Spleen (tissue), 11 donors: ENCODE measurements at regions not wholly inside any gene's neighbourhood (a gene's known extent, or its start where the extent isn't known, plus 50 kb on each side); places are given as distances from the start of the nearest gene placed in this dataset.

Experiments used
- DNase-seq: peaks from one replicate; pipeline ENCODE4 v3.0.0-alpha.2; 2020
- H3K27ac ChIP-seq, 8 donors: fragments of 200-600 bp; sonication (generic) in 7 of 8; 1 replicate in 4 of 8; 2 replicates in 4 of 8; pipeline versions ENCODE4 v1.5.0 to v1.8.0; 2016 to 2021; ENCODE audit warnings: inconsistent platforms in 4 of 8, mild to moderate bottlenecking in 4 of 8, moderate library complexity in 1 of 8
- H3K27me3 ChIP-seq, 7 donors: fragments of 200-600 bp; sonication (generic) in 6 of 7; replicated peaks in 1 of 7; 1 replicate in 4 of 7; 2 replicates in 3 of 7; pipeline versions ENCODE4 v1.5.0 to v1.8.0; 2016 to 2021; ENCODE audit warnings: inconsistent platforms in 3 of 7, mild to moderate bottlenecking in 1 of 7
- H3K36me3 ChIP-seq, 6 donors: fragments of 200-600 bp; sonication (generic) in 5 of 6; 1 replicate in 4 of 6; 2 replicates in 2 of 6; pipeline versions ENCODE4 v1.5.0 to v1.8.0; 2016 to 2021; ENCODE audit warnings: inconsistent platforms in 2 of 6
- H3K4me1 ChIP-seq, 6 donors: fragments of 200-600 bp; sonication (generic) in 5 of 6; 1 replicate in 3 of 6; 2 replicates in 3 of 6; pipeline versions ENCODE4 v1.5.0 to v1.8.0; 2016 to 2021; ENCODE audit warnings: inconsistent platforms in 3 of 6
- H3K4me3 ChIP-seq, 8 donors: fragments of 200-600 bp; sonication (generic) in 7 of 8; 1 replicate in 4 of 8; 2 replicates in 4 of 8; pipeline versions ENCODE4 v1.5.0 to v1.8.0; 2016 to 2021; ENCODE audit warnings: inconsistent platforms in 4 of 8, mild to moderate bottlenecking in 4 of 8, moderate library complexity in 2 of 8
- H3K9me3 ChIP-seq, 8 donors: fragments of 200-600 bp; sonication (generic) in 7 of 8; 1 replicate in 4 of 8; 2 replicates in 4 of 8; pipeline versions ENCODE4 v1.5.0 to v1.8.0; 2016 to 2021; ENCODE audit warnings: inconsistent platforms in 4 of 8
- CTCF ChIP-seq, 11 experiments: fragments of 200-600 bp in 7 of 11; fragments of 450-650 bp in 4 of 11; sonication (generic) in 4 of 11; IDR thresholded peaks in 8 of 11; conservative IDR thresholded peaks in 3 of 11; 1 replicate in 7 of 11; 2 replicates in 4 of 11; pipeline versions ENCODE4 v1.4.0 to v1.8.0; 2016 to 2021; ENCODE audit warnings: antibody characterized with exemption in 11 of 11, inconsistent platforms in 4 of 11, mild to moderate bottlenecking in 1 of 11
- POLR2A ChIP-seq, 3 donors: fragments of 450-650 bp; IDR thresholded peaks; one replicate each; pipeline ENCODE4 v1.5.1; 2017; ENCODE audit warnings: antibody characterized with exemption in 3 of 3, mild to moderate bottlenecking in 1 of 3
- POLR2AphosphoS5 ChIP-seq, 3 donors: sonication (generic); formaldehyde crosslinking; IDR thresholded peaks; one replicate each; pipeline ENCODE4 v1.5.1; 2017; ENCODE audit warnings: antibody characterized with exemption in 3 of 3
- WGBS, 5 donors: extraction: QIAGEN DNeasy Blood & Tissue Kit in 3 of 5; methylation state at CpG; one replicate each; pipeline versions ENCODE4 v1.1.5 to v1.1.7; 2013 to 2018; 5-methylcytosine and 5-hydroxymethylcytosine counted together
- intact Hi-C: fragments of 100-400 bp; cut with DNase I; formaldehyde crosslinking; loops from one replicate; pipeline ENCODE4 v1.15.0; 2023; ENCODE audit warnings: low total_unique reads
- donor health status: healthy with polysubstance abuse.
- donor health status: DM: no; HTN: no; CAD: no; lungs with moderate emphysema.
- donor health status: DM: no; HTN: no; CAD: no.
- donor health status: Bipolar disorder and iron deficiency.
- donor health status: healthy.
- donor health status: DM: no; HTN: no; CAD: no.
- donor health status: DM: yes; HTN: yes; CAD: no.

GRCh38 chr7:25356534-25357151 is 128.4 kb upstream of the NPVF start:
- WGBS, 5 donors: 66 to 97% (median 82%) methylated on average over 4 of the region's 4 CpGs

GRCh38 chr7:25358926-25359325 is 130.6 kb upstream of the NPVF start:
- 68 to 84% (median 82%) methylated on average over 6 of the region's 6 CpGs for WGBS, 5 donors

More at GRCh38 chr7:25356534-25357151, 128.4 kb upstream of the NPVF start:
- H3K9me3 ChIP-seq: no peaks in the 10 kb centered on the region
- intact Hi-C loops: no loop called here
- no peak for DNase-seq
- no peaks in the 10 kb centered on the region for H3K4me1 ChIP-seq
- H3K4me3 ChIP-seq: no peak overlapping the region
- H3K27ac ChIP-seq: no peak overlapping the region
- no peaks in the 10 kb centered on the region for H3K36me3 ChIP-seq
- peaks cover 0 to 7% (median 0%) of the 10 kb centered on the region in 7 donors for H3K27me3 ChIP-seq
- no peak for TF ChIP-seq POLR2A (IDR thresholded peaks at IDR 0.05)
- no peak for TF ChIP-seq CTCF (IDR thresholded peaks at IDR 0.05 in 8 of 11, conservative IDR thresholded peaks at IDR 0.05 in 3 of 11)

GRCh38 chr7:25359471-25360059 is 131.3 kb upstream of the NPVF start:
- intact Hi-C loops: no loop called here
- DNase-seq: no peak
- Histone ChIP-seq H3K4me1 (no peaks in the 10 kb centered on the region), H3K4me3 (no peak overlapping the region), H3K9me3 (no peaks in the 10 kb centered on the region), H3K36me3 (no peaks in the 10 kb centered on the region), H3K27me3 (no peaks in the 10 kb centered on the region), H3K27ac (peak overlapping the region in 3 of 8 donors; percentile 28 to 57 (median 38))
- WGBS, 5 donors: 48 to 69% (median 59%) methylated on average over 9 of the region's 9 CpGs
- no peak for TF ChIP-seq POLR2AphosphoS5 (IDR thresholded peaks at IDR 0.05)

More at GRCh38 chr7:25358926-25359325, 130.6 kb upstream of the NPVF start:
- Histone ChIP-seq H3K27ac (peak overlapping the region in 2 of 8 donors; percentile 28 to 57), H3K4me1 (no peaks in the 10 kb centered on the region), H3K36me3 (no peaks in the 10 kb centered on the region), H3K4me3 (no peak overlapping the region), H3K27me3 (no peaks in the 10 kb centered on the region), H3K9me3 (no peaks in the 10 kb centered on the region)
- no peak for DNase-seq
- TF ChIP-seq CTCF (IDR thresholded peaks at IDR 0.05 in 8 of 11, conservative IDR thresholded peaks at IDR 0.05 in 3 of 11) (no peak), POLR2AphosphoS5 (IDR thresholded peaks at IDR 0.05) (no peak), POLR2A (IDR thresholded peaks at IDR 0.05) (no peak)
- intact Hi-C loops: no loop called here

- Histone ChIP-seq H3K4me1 (no peaks in the 10 kb centered on the region), H3K27ac (peak overlapping the region in 4 of 8 donors; percentile 4 to 57 (median 32)), H3K9me3 (no peaks in the 10 kb centered on the region), H3K36me3 (no peaks in the 10 kb centered on the region), H3K4me3 (no peak overlapping the region), H3K27me3 (no peaks in the 10 kb centered on the region)
- no peak for DNase-seq
- intact Hi-C loops: no loop called here
- WGBS, 5 donors: 73 to 83% (median 79%) methylated on average over 2 of the region's 2 CpGs
- no peak for TF ChIP-seq POLR2AphosphoS5 (IDR thresholded peaks at IDR 0.05)
- TF ChIP-seq CTCF (IDR thresholded peaks at IDR 0.05 in 8 of 11, conservative IDR thresholded peaks at IDR 0.05 in 3 of 11): no peak
- TF ChIP-seq POLR2A (IDR thresholded peaks at IDR 0.05): no peak
These were observed 132.2 kb upstream of the NPVF start for GRCh38 chr7:25360451-25360850.
